Uterus (tissue), 3 donors: ENCODE measurements at regions not wholly inside any gene's neighbourhood (a gene's known extent, or its start where the extent isn't known, plus 50 kb on each side); places are given as distances from the start of the nearest gene placed in this dataset.

Experiments used
- DNase-seq, 2 donors: peaks; one replicate each; pipeline ENCODE4 v3.0.0-alpha.2; 2019 to 2020
- H3K27ac ChIP-seq, 2 donors: fragments of 200-600 bp; sonication (generic); 1 replicate in 1 of 2; 2 replicates in 1 of 2; pipeline ENCODE4 v1.5.1; 2016 to 2018
- H3K27me3 ChIP-seq, 2 donors: fragments of 200-600 bp; sonication (generic); one replicate each; pipeline ENCODE4 v1.5.1; 2018 to 2019; ENCODE audit warnings: control low read depth in 1 of 2
- H3K36me3 ChIP-seq, 2 donors: fragments of 200-600 bp; sonication (generic); one replicate each; pipeline ENCODE4 v1.5.1; 2019; ENCODE audit warnings: control low read depth in 1 of 2
- H3K4me1 ChIP-seq, 2 donors: fragments of 200-600 bp; sonication (generic); one replicate each; pipeline ENCODE4 v1.5.1; 2018 to 2019; ENCODE audit warnings: control low read depth in 1 of 2
- H3K4me3 ChIP-seq, 2 donors: fragments of 200-600 bp; sonication (generic); 1 replicate in 1 of 2; 2 replicates in 1 of 2; pipeline ENCODE4 v1.5.1; 2018 to 2019; ENCODE audit warnings: mild to moderate bottlenecking in 1 of 2
- H3K9me3 ChIP-seq, 2 donors: fragments of 200-600 bp; sonication (generic); one replicate each; pipeline ENCODE4 v1.5.1; 2019; ENCODE audit warnings: control low read depth in 1 of 2
- POLR2A ChIP-seq, 2 donors: fragments of 450-650 bp; IDR thresholded peaks; one replicate each; pipeline ENCODE4 v1.6.1; 2016; ENCODE audit warnings: antibody characterized with exemption in 2 of 2, mild to moderate bottlenecking in 1 of 2, moderate library complexity in 1 of 2
- intact Hi-C: fragments of 100-400 bp; cut with DNase I; formaldehyde crosslinking; loops from one replicate; pipeline ENCODE4 v1.15.1; 2023; ENCODE audit warnings: low total_unique reads
- TF ChIP-seq, protein P1 (sequence below), 4 experiments: fragments of 200-600 bp in 2 of 4; fragments of 450-650 bp in 2 of 4; sonication (generic) in 2 of 4; IDR thresholded peaks; one replicate each; pipeline ENCODE4 v1.5.1; 2016 to 2019; ENCODE audit warnings: antibody characterized with exemption in 4 of 4, mild to moderate bottlenecking in 2 of 4, moderate library complexity in 1 of 4
- donor health status: DM: yes; HTN: yes; CAD: no.

DNA sequence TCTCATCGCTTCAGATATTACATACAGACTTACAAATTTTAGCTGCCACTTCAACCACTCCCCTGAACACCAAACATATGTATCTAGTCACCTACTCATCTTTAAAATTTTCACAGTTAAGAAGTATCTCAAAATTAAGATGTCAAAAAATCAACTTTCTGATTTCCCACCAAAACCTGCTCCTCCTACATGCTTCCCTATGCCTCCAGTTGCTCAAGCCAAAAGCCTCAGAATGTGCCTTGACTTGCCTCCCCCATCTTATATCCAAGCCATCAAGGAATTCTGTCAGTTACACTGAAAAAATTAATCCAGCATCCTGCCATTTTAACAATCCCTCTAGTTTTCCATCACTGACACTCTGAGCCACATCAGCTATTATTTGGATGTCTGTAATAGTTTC is 85.0 kb downstream of the SPRY2 start:
- no peak overlapping the region for H3K27ac ChIP-seq
- H3K9me3 ChIP-seq, result no peaks in the 10 kb centered on the region
- no peaks in the 10 kb centered on the region for H3K27me3 ChIP-seq
- TF ChIP-seq, protein P1, sequence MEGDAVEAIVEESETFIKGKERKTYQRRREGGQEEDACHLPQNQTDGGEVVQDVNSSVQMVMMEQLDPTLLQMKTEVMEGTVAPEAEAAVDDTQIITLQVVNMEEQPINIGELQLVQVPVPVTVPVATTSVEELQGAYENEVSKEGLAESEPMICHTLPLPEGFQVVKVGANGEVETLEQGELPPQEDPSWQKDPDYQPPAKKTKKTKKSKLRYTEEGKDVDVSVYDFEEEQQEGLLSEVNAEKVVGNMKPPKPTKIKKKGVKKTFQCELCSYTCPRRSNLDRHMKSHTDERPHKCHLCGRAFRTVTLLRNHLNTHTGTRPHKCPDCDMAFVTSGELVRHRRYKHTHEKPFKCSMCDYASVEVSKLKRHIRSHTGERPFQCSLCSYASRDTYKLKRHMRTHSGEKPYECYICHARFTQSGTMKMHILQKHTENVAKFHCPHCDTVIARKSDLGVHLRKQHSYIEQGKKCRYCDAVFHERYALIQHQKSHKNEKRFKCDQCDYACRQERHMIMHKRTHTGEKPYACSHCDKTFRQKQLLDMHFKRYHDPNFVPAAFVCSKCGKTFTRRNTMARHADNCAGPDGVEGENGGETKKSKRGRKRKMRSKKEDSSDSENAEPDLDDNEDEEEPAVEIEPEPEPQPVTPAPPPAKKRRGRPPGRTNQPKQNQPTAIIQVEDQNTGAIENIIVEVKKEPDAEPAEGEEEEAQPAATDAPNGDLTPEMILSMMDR (IDR thresholded peaks at IDR 0.05), result no peak
- no peak for TF ChIP-seq POLR2A (IDR thresholded peaks at IDR 0.05)
- no peaks in the 10 kb centered on the region for H3K4me1 ChIP-seq
- no peak for DNase-seq
- intact Hi-C loops, result no loop called here
- H3K36me3 ChIP-seq, result no peaks in the 10 kb centered on the region
- H3K4me3 ChIP-seq, result no peak overlapping the region

DNA sequence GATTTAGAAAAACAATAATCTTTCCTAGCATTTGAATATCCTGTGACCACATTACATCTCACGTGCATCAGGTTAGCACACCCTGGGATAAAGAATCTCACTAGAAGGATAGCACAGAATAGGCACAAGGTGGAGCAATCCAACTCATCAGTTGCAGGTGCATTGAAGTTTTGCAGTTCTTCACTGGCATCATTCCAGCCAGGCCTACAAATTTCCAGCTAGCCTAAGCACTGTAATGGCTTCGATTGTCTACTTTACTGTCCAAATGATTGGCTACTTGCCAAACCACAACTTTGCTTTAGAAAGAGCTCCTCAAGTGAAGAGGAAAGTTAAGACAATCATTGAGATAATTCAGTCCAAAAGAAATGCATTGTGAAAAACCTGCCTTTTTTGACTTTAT is 89.5 kb downstream of the SPRY2 start:
- Histone ChIP-seq H3K27ac (no peak overlapping the region), H3K4me3 (no peak overlapping the region), H3K4me1 (no peaks in the 10 kb centered on the region), H3K9me3 (no peaks in the 10 kb centered on the region), H3K36me3 (no peaks in the 10 kb centered on the region), H3K27me3 (no peaks in the 10 kb centered on the region)
- DNase-seq, result no peak
- no peak for TF ChIP-seq POLR2A (IDR thresholded peaks at IDR 0.05)
- TF ChIP-seq, protein P1 (IDR thresholded peaks at IDR 0.05), result no peak
- intact Hi-C loops, result no loop called here

DNA sequence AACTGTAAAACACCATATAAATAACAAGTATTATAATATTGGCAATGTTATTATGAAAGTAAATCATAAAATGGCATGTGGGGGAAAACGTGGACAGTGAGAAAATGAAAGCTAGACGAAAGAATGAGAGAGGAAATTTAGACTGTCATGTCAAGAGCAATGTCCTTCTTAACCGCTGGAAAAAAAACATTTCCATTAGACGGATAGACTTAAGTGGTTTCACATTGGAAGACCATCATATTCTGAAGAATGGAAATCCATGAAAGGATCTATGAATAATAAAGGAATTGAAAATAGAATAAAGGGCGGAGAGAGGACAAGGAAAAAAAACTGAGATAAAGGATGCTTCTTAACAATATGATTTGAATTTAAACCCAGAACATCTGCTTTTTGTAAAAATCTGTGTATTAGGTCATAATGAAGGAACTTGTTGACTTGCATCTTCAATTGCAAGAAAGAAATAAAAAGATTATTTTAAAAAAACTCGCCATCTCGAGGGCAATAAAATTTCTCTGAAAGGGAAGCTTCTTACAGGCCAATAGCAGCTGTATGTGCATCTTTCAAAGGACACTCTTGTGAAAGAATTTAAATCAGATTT is 90.6 kb downstream of the SPRY2 start:
- H3K36me3 ChIP-seq, result no peaks in the 10 kb centered on the region
- intact Hi-C loops, result no loop called here
- H3K4me1 ChIP-seq, result no peaks in the 10 kb centered on the region

DNA sequence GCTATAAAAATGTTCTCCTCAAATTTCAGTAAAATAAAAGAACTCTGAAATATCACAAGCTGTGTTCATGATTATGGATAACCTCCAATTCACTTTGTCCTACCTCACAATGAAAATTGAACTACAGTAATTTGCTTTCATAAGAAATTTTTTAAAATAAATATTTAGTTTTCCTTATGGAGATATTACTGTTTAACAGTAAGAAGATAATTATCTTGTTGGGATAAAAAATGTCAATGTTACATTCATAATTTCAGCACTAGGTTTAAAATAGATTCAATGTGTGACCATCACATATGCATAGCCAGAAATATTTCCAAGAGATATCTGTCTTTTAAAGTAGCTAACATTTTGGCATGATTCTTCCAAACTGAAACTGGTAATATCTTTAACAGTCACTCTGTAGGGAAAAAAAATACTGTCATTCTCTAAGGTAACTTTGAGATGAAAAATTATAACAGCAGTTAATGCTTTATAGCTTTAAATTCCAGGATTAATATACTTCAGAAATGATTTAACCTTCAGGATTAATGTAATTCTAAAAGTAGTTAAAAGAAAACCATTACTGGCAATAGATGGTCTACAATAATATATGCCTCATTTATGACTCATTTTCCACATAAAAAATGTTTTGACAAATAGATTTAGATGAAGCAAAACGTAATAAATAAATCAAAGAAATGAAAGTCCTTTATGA is 91.3 kb downstream of the SPRY2 start:
- TF ChIP-seq, protein P1 (IDR thresholded peaks at IDR 0.05), result no peak
- TF ChIP-seq POLR2A (IDR thresholded peaks at IDR 0.05), result no peak
- Histone ChIP-seq H3K9me3 (no peaks in the 10 kb centered on the region), H3K27ac (no peak overlapping the region), H3K36me3 (no peaks in the 10 kb centered on the region), H3K4me1 (no peaks in the 10 kb centered on the region), H3K4me3 (no peak overlapping the region), H3K27me3 (no peaks in the 10 kb centered on the region)
- intact Hi-C loops, result no loop called here
- DNase-seq, result no peak

More for the DNA sequence above, 90.6 kb downstream of the SPRY2 start:
- Histone ChIP-seq H3K27ac (peak overlapping the region in 1 of 2 donors; percentile 10), H3K9me3 (no peaks in the 10 kb centered on the region), H3K27me3 (no peaks in the 10 kb centered on the region), H3K4me3 (no peak overlapping the region)
- TF ChIP-seq POLR2A (IDR thresholded peaks at IDR 0.05), result no peak
- TF ChIP-seq, protein P1 (IDR thresholded peaks at IDR 0.05), result no peak
- no peak for DNase-seq

DNA sequence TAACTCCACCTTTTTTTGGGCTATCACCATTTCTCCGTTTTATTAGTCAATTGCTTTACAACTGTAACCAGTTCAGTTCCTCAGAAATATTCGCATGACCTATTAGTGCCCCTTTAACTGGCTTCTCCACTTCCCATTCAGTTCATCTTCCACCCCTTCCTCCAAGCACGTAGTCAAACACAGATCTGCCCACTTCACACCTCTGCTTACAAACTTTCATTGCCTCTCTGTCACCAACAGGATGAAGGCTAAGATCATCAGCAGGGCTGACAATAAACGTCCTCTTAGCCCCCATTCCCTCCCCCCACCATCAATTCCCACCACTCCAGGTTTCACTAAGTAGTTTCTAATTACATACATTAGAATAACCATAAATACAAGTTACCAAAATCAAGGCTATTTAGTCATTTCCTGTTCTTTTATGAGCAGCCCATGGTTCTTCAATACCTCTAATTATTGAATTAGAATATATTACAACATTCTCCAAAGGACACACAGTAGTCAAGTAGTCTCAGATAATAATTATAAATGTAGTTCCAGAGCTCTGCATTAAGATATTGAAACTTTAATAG is 95.7 kb downstream of the SPRY2 start:
- no peak for DNase-seq
- Histone ChIP-seq H3K4me3 (no peak overlapping the region), H3K36me3 (no peaks in the 10 kb centered on the region), H3K27ac (no peak overlapping the region), H3K9me3 (no peaks in the 10 kb centered on the region), H3K27me3 (no peaks in the 10 kb centered on the region), H3K4me1 (no peaks in the 10 kb centered on the region)
- intact Hi-C loops, result no loop called here
- TF ChIP-seq, protein P1 (IDR thresholded peaks at IDR 0.05), result no peak
- no peak for TF ChIP-seq POLR2A (IDR thresholded peaks at IDR 0.05)
